Sigmoid colon (tissue), 4 donors: ENCODE measurements at regions not wholly inside any gene's neighbourhood (a gene's known extent, or its start where the extent isn't known, plus 50 kb on each side); places are given as distances from the start of the nearest gene placed in this dataset.

ENCODE experiments used
- POLR2A ChIP-seq, 2 donors: fragments of 450-650 bp; IDR thresholded peaks; one replicate each; pipeline ENCODE4 v1.6.1; 2016; ENCODE audit warnings: antibody characterized with exemption in 2 of 2, mild to moderate bottlenecking in 2 of 2, moderate library complexity in 2 of 2
- POLR2AphosphoS5 ChIP-seq, 4 donors: sonication (generic); formaldehyde crosslinking; IDR thresholded peaks; one replicate each; pipeline ENCODE4 v1.6.1; 2017; ENCODE audit warnings: antibody characterized with exemption in 4 of 4
- TF ChIP-seq, protein P1 (sequence below), 4 experiments: fragments of 450-650 bp in 3 of 4; fragments of 200-600 bp in 1 of 4; IDR thresholded peaks; one replicate each; pipeline ENCODE4 v1.5.1; 2016 to 2019; ENCODE audit warnings: antibody characterized with exemption in 4 of 4, mild to moderate bottlenecking in 3 of 4, moderate library complexity in 2 of 4

DNA sequence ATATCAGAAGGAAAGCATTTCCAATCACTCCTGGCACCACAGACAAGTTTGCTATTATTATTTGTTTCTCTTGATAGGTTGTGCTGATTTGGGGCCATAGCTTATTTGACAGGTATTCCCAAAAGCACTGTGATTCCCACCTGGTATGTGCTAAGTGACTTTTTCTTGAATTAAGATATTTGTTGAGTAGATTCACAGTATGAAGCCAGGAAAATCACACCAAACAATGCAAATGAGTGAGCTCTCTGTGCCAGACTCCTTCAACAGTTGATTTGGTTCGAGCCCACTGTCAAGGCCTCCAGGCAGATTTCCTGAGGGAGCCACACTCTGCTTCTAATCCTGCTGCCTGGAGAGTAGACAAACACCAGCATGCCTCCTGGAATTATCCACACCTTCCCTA, 253.0 kb upstream of the POU2AF2 start:
- TF ChIP-seq POLR2AphosphoS5 (IDR thresholded peaks at IDR 0.05) (no peak), POLR2A (IDR thresholded peaks at IDR 0.05) (no peak)
- TF ChIP-seq, protein P1, sequence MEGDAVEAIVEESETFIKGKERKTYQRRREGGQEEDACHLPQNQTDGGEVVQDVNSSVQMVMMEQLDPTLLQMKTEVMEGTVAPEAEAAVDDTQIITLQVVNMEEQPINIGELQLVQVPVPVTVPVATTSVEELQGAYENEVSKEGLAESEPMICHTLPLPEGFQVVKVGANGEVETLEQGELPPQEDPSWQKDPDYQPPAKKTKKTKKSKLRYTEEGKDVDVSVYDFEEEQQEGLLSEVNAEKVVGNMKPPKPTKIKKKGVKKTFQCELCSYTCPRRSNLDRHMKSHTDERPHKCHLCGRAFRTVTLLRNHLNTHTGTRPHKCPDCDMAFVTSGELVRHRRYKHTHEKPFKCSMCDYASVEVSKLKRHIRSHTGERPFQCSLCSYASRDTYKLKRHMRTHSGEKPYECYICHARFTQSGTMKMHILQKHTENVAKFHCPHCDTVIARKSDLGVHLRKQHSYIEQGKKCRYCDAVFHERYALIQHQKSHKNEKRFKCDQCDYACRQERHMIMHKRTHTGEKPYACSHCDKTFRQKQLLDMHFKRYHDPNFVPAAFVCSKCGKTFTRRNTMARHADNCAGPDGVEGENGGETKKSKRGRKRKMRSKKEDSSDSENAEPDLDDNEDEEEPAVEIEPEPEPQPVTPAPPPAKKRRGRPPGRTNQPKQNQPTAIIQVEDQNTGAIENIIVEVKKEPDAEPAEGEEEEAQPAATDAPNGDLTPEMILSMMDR (IDR thresholded peaks at IDR 0.05) = no peak
